ENCODE measurements at regions not wholly inside any gene's neighbourhood (a gene's known extent, or its start where the extent isn't known, plus 50 kb on each side); places are given as distances from the start of the nearest gene placed in this dataset.

DNA sequence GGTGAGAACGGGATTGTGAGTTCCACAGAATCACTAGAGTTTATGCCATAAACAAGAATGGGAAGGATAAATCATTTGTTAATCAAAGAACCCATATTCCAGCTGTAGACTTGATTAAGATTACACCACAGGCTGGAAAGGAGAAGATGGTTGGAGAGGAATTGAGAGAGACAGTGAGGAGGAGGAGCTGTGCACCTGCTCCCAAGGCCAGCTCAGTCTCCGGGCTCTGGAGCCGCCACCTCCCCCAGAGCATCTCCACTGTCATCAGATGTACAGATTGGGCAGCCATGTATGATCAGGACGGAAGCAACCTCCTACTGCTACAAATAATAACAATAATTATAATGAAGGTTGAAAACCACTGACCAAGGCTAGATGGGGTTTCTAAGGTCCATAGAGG is 170.0 kb downstream of the MINAR1 start:
- Histone ChIP-seq H3K9me3 (ENCODE audit: control insufficient read depth, insufficient read depth, low read length) (no peaks in the 10 kb centered on the region), H3K4me1 (ENCODE audit: control insufficient read depth, low read length) (no peaks in the 10 kb centered on the region), H3K4me3 (ENCODE audit: low read length) (no peak overlapping the region), H4K20me1 (ENCODE audit: control insufficient read depth, insufficient read depth, low read depth, low read length) (no peaks in the 10 kb centered on the region), H3F3A (ENCODE audit: control insufficient read depth, insufficient read depth) (no peaks in the 10 kb centered on the region), H3K27me3 (ENCODE audit: control insufficient read depth, low read length) (no peaks in the 10 kb centered on the region), H3K79me2 (ENCODE audit: control insufficient read depth, low read length) (no peaks in the 10 kb centered on the region), H3K27ac (ENCODE audit: low read depth, low read length) (no peak overlapping the region), H3K4me2 (ENCODE audit: low read length) (no peak overlapping the region), H3K36me3 (ENCODE audit: control insufficient read depth, low read length) (no peaks in the 10 kb centered on the region), H3K9me2 (replicated peaks; ENCODE audit: control insufficient read depth, low read length) (no peaks in the 10 kb centered on the region)
- TF ChIP-seq, protein P1, sequence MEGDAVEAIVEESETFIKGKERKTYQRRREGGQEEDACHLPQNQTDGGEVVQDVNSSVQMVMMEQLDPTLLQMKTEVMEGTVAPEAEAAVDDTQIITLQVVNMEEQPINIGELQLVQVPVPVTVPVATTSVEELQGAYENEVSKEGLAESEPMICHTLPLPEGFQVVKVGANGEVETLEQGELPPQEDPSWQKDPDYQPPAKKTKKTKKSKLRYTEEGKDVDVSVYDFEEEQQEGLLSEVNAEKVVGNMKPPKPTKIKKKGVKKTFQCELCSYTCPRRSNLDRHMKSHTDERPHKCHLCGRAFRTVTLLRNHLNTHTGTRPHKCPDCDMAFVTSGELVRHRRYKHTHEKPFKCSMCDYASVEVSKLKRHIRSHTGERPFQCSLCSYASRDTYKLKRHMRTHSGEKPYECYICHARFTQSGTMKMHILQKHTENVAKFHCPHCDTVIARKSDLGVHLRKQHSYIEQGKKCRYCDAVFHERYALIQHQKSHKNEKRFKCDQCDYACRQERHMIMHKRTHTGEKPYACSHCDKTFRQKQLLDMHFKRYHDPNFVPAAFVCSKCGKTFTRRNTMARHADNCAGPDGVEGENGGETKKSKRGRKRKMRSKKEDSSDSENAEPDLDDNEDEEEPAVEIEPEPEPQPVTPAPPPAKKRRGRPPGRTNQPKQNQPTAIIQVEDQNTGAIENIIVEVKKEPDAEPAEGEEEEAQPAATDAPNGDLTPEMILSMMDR (IDR thresholded peaks at IDR 0.05; ENCODE audit: low read depth, low read length, poor library complexity, severe bottlenecking), result no peak
- TF ChIP-seq EZH2phosphoT487 (IDR thresholded peaks at IDR 0.05; ENCODE audit: borderline replicate concordance, low read length), result no peak

DNA sequence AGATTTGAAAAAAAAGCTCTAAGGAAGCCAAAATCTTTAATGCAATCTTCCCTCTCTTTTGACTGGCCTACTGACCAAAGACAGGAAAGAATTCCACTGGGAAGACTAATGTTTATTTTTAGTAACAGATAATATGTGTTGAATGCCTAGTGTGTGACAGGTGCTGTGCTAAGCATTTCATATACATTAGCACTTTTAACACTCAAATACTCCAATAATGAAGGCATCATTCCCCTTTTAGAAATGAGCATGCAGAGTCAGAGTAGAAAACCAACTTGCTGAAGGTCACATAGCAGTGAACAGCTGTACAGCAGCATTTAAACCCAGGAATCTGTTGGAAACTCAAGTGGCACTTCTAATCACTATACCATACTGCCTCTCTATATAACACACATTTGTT is 170.6 kb downstream of the MINAR1 start:
- no peaks in the 10 kb centered on the region for H3K79me2 ChIP-seq (ENCODE audit: control insufficient read depth, low read length)
- no peak for TF ChIP-seq EZH2phosphoT487 (IDR thresholded peaks at IDR 0.05; ENCODE audit: borderline replicate concordance, low read length)
- TF ChIP-seq, protein P1 (IDR thresholded peaks at IDR 0.05; ENCODE audit: low read depth, low read length, poor library complexity, severe bottlenecking), result no peak
- no peaks in the 10 kb centered on the region for H3F3A ChIP-seq (ENCODE audit: control insufficient read depth, insufficient read depth)
- no peak overlapping the region for H3K27ac ChIP-seq (ENCODE audit: low read depth, low read length)
- H3K4me3 ChIP-seq (ENCODE audit: low read length), result no peak overlapping the region
- no peaks in the 10 kb centered on the region for H4K20me1 ChIP-seq (ENCODE audit: control insufficient read depth, insufficient read depth, low read depth, low read length)
- no peaks in the 10 kb centered on the region for H3K4me1 ChIP-seq (ENCODE audit: control insufficient read depth, low read length)
- no peaks in the 10 kb centered on the region for H3K36me3 ChIP-seq (ENCODE audit: control insufficient read depth, low read length)
- no peaks in the 10 kb centered on the region for H3K9me2 ChIP-seq (replicated peaks; ENCODE audit: control insufficient read depth, low read length)
- H3K27me3 ChIP-seq (ENCODE audit: control insufficient read depth, low read length), result no peaks in the 10 kb centered on the region
- H3K4me2 ChIP-seq (ENCODE audit: low read length), result no peak overlapping the region
- H3K9me3 ChIP-seq (ENCODE audit: control insufficient read depth, insufficient read depth, low read length), result no peaks in the 10 kb centered on the region

DNA sequence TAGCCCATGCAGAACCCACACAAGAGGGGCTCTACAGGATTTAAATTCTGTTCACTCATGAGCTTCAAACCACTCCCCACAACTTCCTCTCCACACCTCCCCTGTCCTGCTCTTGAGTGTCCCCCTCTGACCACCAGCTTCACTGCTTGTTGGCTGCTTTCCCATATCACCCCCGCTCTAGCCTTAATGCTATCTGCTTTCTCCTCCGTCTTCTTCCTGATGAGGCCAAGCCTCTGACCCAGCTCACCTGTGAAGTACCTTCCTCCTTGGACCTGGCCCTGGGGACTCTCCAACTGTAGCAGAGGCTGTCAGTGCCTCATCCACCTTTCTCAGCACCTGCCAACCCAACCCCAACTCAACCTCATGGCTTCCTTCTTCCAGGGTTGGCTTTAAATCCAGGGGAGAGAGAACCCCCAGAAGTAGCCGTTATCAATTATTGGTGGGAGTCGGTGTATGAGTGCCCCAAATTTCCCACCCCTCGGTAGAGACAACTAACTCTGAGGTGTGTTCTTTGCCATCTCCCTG is 174.8 kb downstream of the MINAR1 start:
- H3K9me2 ChIP-seq (replicated peaks; ENCODE audit: control insufficient read depth, low read length), result no peaks in the 10 kb centered on the region
- H4K20me1 ChIP-seq (ENCODE audit: control insufficient read depth, insufficient read depth, low read depth, low read length), result no peaks in the 10 kb centered on the region
- H3K79me2 ChIP-seq (ENCODE audit: control insufficient read depth, low read length), result no peaks in the 10 kb centered on the region
- H3K9me3 ChIP-seq (ENCODE audit: control insufficient read depth, insufficient read depth, low read length), result no peaks in the 10 kb centered on the region
- H3K4me1 ChIP-seq (ENCODE audit: control insufficient read depth, low read length), result no peaks in the 10 kb centered on the region
- no peak overlapping the region for H3K27ac ChIP-seq (ENCODE audit: low read depth, low read length)
- no peaks in the 10 kb centered on the region for H3K36me3 ChIP-seq (ENCODE audit: control insufficient read depth, low read length)
- no peaks in the 10 kb centered on the region for H3F3A ChIP-seq (ENCODE audit: control insufficient read depth, insufficient read depth)
- no peaks in the 10 kb centered on the region for H3K27me3 ChIP-seq (ENCODE audit: control insufficient read depth, low read length)
- TF ChIP-seq EZH2phosphoT487 (IDR thresholded peaks at IDR 0.05; ENCODE audit: borderline replicate concordance, low read length), result no peak
- TF ChIP-seq, protein P1 (IDR thresholded peaks at IDR 0.05; ENCODE audit: low read depth, low read length, poor library complexity, severe bottlenecking), result no peak
- no peak overlapping the region for H3K4me3 ChIP-seq (ENCODE audit: low read length)
- H3K4me2 ChIP-seq (ENCODE audit: low read length), result no peak overlapping the region
